ENCODE measurements at regions not wholly inside any gene's neighbourhood (a gene's known extent, or its start where the extent isn't known, plus 50 kb on each side); places are given as distances from the start of the nearest gene placed in this dataset.
A peak's percentile ranks its signal among the peaks of the same experiment; 100 is the strongest.

GRCh38 chr15:81483496-81483895 lies 109.5 kb upstream of the TMC3 start:
- DNase-seq (ENCODE audit: low spot score): no peak

- DNase-seq (ENCODE audit: low spot score): no peak
These were observed 107.3 kb upstream of the TMC3 start for GRCh38 chr15:81481346-81481745.

- peak; percentile 15 for DNase-seq (ENCODE audit: low spot score)
These were observed 106.6 kb upstream of the TMC3 start for GRCh38 chr15:81480645-81481053.

- no peak for DNase-seq (ENCODE audit: low spot score)
These were observed 104.3 kb upstream of the TMC3 start for GRCh38 chr15:81478354-81478753.

GRCh38 chr15:81475926-81476325 lies 101.9 kb upstream of the TMC3 start:
- no peak for DNase-seq (ENCODE audit: low spot score)

GRCh38 chr15:81475471-81475870 lies 101.5 kb upstream of the TMC3 start:
- DNase-seq (ENCODE audit: low spot score): no peak

- no peak for DNase-seq (ENCODE audit: low spot score)
These were observed 99.9 kb upstream of the TMC3 start for GRCh38 chr15:81473946-81474345.

- no peak for DNase-seq (ENCODE audit: low spot score)
These were observed 99.2 kb upstream of the TMC3 start for GRCh38 chr15:81473177-81473576.

- no peak for DNase-seq (ENCODE audit: low spot score)
These were observed 97.1 kb upstream of the TMC3 start for GRCh38 chr15:81471151-81471550.

- no peak for DNase-seq (ENCODE audit: low spot score)
These were observed 95.1 kb upstream of the TMC3 start for GRCh38 chr15:81469154-81469553.

GRCh38 chr15:81466741-81467140 lies 92.7 kb upstream of the TMC3 start:
- no peak for DNase-seq (ENCODE audit: low spot score)

- no peak for DNase-seq (ENCODE audit: low spot score)
These were observed 80.0 kb upstream of the TMC3 start for GRCh38 chr15:81454024-81454423.

- DNase-seq (ENCODE audit: low spot score): no peak
These were observed 76.7 kb upstream of the TMC3 start for GRCh38 chr15:81450721-81451120.

GRCh38 chr15:81449836-81450474 lies 75.9 kb upstream of the TMC3 start:
- no peak for DNase-seq (ENCODE audit: low spot score)

- no peak for DNase-seq (ENCODE audit: low spot score)
These were observed 69.2 kb upstream of the TMC3 start for GRCh38 chr15:81443040-81443820.

GRCh38 chr15:81442454-81442853 lies 68.4 kb upstream of the TMC3 start:
- no peak for DNase-seq (ENCODE audit: low spot score)

- no peak for DNase-seq (ENCODE audit: low spot score)
These were observed 60.8 kb upstream of the TMC3 start for GRCh38 chr15:81434851-81435250.

- no peak for DNase-seq (ENCODE audit: low spot score)
These were observed 59.4 kb upstream of the TMC3 start for GRCh38 chr15:81433462-81433861.

- DNase-seq (ENCODE audit: low spot score): no peak
These were observed 58.2 kb upstream of the TMC3 start for GRCh38 chr15:81432179-81432578.

- DNase-seq (ENCODE audit: low spot score): no peak
These were observed 53.2 kb upstream of the TMC3 start for GRCh38 chr15:81427176-81427575.

GRCh38 chr15:81425905-81426304 lies 51.9 kb upstream of the TMC3 start:
- no peak for DNase-seq (ENCODE audit: low spot score)

Data from germinal center (tissue), 1 donor.